ENCODE measurements at regions not wholly inside any gene's neighbourhood (a gene's known extent, or its start where the extent isn't known, plus 50 kb on each side); places are given as distances from the start of the nearest gene placed in this dataset.

DNA sequence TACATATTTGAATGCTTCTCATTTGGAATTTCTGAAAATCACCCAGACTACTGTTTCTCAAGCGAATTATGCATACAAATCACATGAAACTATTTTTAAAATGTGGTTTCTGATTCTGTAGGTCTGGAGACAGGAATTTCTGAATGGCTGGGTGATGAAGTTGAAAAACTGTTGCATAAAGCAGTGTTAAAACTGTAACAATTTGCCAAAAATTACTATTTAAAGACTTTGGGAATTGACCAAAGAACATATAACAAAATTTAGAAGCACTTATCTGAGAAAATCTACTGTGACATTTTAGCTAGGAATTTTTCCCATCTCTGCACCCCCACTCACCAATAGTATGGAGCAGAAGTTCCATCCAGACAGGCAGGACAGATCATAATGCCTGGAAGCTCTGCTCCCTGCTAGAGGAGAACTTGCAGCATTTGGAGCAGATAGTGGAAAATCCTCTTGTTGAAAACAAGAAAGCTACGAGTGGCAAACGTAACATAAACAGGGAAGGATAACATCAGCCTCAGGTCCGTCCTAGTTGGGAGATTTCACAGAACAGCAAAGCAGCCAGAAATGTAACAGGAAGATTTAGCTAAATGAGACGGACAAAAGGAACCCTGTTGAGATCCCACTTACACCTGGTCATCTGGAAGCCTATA is 132.3 kb upstream of the MCTP2 start:
- Histone ChIP-seq H3K36me3 (replicated peaks in 1 of 2; ENCODE audit: insufficient read depth in 1 of 2, low read depth in 2 of 2) (no peaks in the 10 kb centered on the region), H3K9me3 (no peaks in the 10 kb centered on the region), H3K4me3 (no peak overlapping the region), H3K27me3 (no peaks in the 10 kb centered on the region), H3K27ac (no peak overlapping the region), H3K4me1 (no peaks in the 10 kb centered on the region)
- DNase-seq (no peak), ATAC-seq (no peak)
- 57 to 65% methylated on average over 5 of the region's 5 CpGs for WGBS, 2 donors
- TF ChIP-seq POLR2A (IDR thresholded peaks at IDR 0.05) (no peak), CTCF (IDR thresholded peaks at IDR 0.05) (no peak)
- intact Hi-C loops (cut with DNase I) = no loop called here

DNA sequence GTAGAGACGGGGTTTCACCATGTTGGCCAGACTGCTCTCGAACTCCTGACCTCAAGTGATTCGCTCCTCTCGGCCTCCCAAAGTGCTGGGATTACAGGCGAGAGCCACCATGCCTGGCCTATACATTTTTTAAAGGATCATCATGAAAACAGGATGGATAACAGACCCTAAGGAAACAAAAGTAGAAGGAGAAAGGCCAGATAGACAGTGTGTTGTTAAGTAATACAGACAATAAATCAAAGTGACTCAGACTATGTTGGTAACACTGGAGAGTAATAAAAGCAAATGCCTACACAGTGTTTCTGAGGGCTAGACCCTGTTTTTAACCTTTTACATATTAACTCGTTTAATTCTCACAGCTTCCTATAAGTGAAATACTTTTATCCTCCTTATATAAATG is 133.8 kb upstream of the MCTP2 start:
- ATAC-seq (no peak), DNase-seq (no peak)
- Histone ChIP-seq H3K4me3 (no peak overlapping the region), H3K36me3 (replicated peaks in 1 of 2; ENCODE audit: insufficient read depth in 1 of 2, low read depth in 2 of 2) (no peaks in the 10 kb centered on the region), H3K4me1 (no peaks in the 10 kb centered on the region), H3K27ac (no peak overlapping the region), H3K9me3 (no peaks in the 10 kb centered on the region), H3K27me3 (no peaks in the 10 kb centered on the region)
- intact Hi-C loops (cut with DNase I) = no loop called here
- WGBS, 2 donors = 81 to 85% methylated on average over 6 of the region's 6 CpGs
- no peak for TF ChIP-seq POLR2A (IDR thresholded peaks at IDR 0.05)
- no peak for TF ChIP-seq CTCF (IDR thresholded peaks at IDR 0.05)

DNA sequence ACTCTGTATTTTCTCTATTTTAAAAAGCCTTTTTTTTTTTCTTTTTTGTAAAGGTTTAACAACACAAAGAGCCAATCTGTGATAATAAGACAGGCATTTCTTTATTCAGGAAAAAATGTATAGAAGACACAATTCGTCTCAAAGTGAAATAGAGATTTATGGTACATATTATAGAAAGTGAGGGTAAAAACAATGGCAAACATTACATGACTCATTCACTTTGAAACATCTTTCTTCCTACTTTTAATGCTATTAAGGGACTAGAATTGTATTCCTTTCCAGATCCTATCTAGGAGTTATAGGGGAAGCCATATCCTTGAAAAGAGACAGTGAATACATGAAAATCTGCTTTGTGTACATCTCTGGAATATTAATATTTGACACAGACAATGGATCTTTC is 137.1 kb upstream of the MCTP2 start:
- WGBS, 2 donors = 36 to 46% methylated on average over 1 of the region's 1 CpG
- Histone ChIP-seq H3K4me3 (no peak overlapping the region), H3K27ac (no peak overlapping the region), H3K36me3 (replicated peaks in 1 of 2; ENCODE audit: insufficient read depth in 1 of 2, low read depth in 2 of 2) (no peaks in the 10 kb centered on the region), H3K27me3 (no peaks in the 10 kb centered on the region), H3K9me3 (no peaks in the 10 kb centered on the region), H3K4me1 (no peaks in the 10 kb centered on the region)
- intact Hi-C loops (cut with DNase I) = no loop called here
- TF ChIP-seq POLR2A (IDR thresholded peaks at IDR 0.05) (no peak), CTCF (IDR thresholded peaks at IDR 0.05) (no peak)
- ATAC-seq (no peak), DNase-seq (no peak)

GRCh38 chr15:94086341-94086740 is 145.0 kb upstream of the MCTP2 start:
- Histone ChIP-seq H3K4me1 (no peaks in the 10 kb centered on the region), H3K36me3 (replicated peaks in 1 of 2; ENCODE audit: insufficient read depth in 1 of 2, low read depth in 2 of 2) (no peaks in the 10 kb centered on the region), H3K27me3 (no peaks in the 10 kb centered on the region), H3K9me3 (no peaks in the 10 kb centered on the region), H3K4me3 (no peak overlapping the region), H3K27ac (no peak overlapping the region)
- TF ChIP-seq CTCF (IDR thresholded peaks at IDR 0.05) (no peak), POLR2A (IDR thresholded peaks at IDR 0.05) (no peak)
- no peak for DNase-seq
- no peak for ATAC-seq
- intact Hi-C loops (cut with DNase I) = no loop called here

DNA sequence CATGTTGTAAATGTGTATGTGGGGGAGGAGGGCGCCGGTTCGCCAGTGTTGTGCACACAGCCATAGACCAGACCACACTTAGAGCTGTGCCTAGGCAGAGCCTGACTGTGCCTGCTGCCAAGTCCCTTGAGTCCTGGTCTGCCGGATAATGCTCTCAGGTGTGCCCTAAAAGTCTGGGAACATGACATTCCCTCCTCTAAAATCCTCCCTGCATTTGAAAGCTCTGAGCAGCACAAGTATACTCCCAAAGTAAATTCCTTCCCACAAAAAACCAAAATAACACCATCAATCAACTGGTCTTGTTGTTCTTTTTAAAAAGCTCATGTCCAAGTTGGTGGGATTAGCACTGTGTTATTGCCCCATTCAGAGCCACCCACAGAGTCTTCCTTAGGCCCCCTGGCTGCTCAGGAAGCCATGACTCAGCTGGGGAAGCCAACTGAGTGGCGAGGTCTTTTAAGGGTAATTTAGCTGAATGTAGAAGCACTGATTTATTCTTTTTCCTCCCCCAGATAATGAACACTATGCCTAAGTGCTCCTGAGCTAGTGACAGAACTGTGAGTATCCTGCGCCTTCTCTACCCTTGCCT is 147.8 kb upstream of the MCTP2 start:
- ATAC-seq = no peak
- WGBS, 2 donors = 77 to 89% methylated on average over 6 of the region's 6 CpGs
- H3K27ac ChIP-seq = no peak overlapping the region
- H3K27me3 ChIP-seq = no peaks in the 10 kb centered on the region
- no peaks in the 10 kb centered on the region for H3K9me3 ChIP-seq
- TF ChIP-seq POLR2A (IDR thresholded peaks at IDR 0.05) = no peak
- no peak for TF ChIP-seq CTCF (IDR thresholded peaks at IDR 0.05)
- no peak overlapping the region for H3K4me3 ChIP-seq
- intact Hi-C loops (cut with DNase I) = no loop called here
- no peaks in the 10 kb centered on the region for H3K36me3 ChIP-seq (replicated peaks in 1 of 2; ENCODE audit: insufficient read depth in 1 of 2, low read depth in 2 of 2)
- no peaks in the 10 kb centered on the region for H3K4me1 ChIP-seq
- DNase-seq = no peak
